ENCODE measurements at regions not wholly inside any gene's neighbourhood (a gene's known extent, or its start where the extent isn't known, plus 50 kb on each side); places are given as distances from the start of the nearest gene placed in this dataset.

DNA sequence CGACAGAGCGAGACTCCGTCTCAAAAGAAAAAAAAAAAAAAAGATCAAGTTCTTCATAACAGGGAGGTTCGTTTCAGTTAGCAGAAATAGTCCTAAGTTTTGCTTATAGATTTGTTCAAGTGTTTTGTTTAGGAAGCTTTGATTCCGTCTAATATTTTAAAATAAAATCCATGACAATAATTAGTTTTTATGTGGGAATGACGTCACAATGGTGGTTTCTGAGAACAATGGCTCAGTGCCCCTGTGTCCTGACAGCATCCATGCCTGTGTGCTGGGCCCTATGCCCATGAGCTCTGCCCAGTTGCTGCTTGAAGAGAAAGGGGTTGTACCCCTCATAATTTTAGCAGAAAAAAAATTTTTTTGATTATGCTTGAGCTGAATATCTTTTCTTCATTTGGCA lies 134.0 kb downstream of the SST start:
- H3K4me2 ChIP-seq (ENCODE audit: insufficient read depth, low read length), result no peak overlapping the region
- no peaks in the 10 kb centered on the region for H3K36me3 ChIP-seq (ENCODE audit: control insufficient read depth, insufficient read depth, low read length)
- no peaks in the 10 kb centered on the region for H3K9me3 ChIP-seq (replicated peaks; ENCODE audit: control insufficient read depth, insufficient read depth, low read depth, low read length)
- H3K27me3 ChIP-seq (ENCODE audit: control insufficient read depth in 2 of 2, insufficient read depth in 2 of 2, low read length in 2 of 2), result peaks cover 8 to 21% of the 10 kb centered on the region in 2 experiments; a peak in 3 of 5 replicates
- H3K9me1 ChIP-seq (ENCODE audit: control insufficient read depth, insufficient read depth, low read length), result no peaks in the 10 kb centered on the region
- no peak overlapping the region for H3K9ac ChIP-seq (ENCODE audit: insufficient read depth in 1 of 2, low read depth in 2 of 2, low read length in 2 of 2)
- ChIA-PET POLR2A (no interaction called here), CTCF (ENCODE audit: low intra/inter-chr PET ratio) (no interaction called here)
- TF ChIP-seq ATF1 (CRISPR knock-in tag; IDR thresholded peaks at IDR 0.05) (no peak), ATF1 (tag; IDR thresholded peaks at IDR 0.05) (peak; percentile 36), CREM (IDR thresholded peaks at IDR 0.05; ENCODE audit: low read depth) (0 out of 2 replicates have a peak, but pooled peaks have one; percentile 11), ATF7 (IDR thresholded peaks at IDR 0.05) (peak; percentile 19; the same call in 1 of the 2 replicates)
- TF ChIP-seq, protein P1, sequence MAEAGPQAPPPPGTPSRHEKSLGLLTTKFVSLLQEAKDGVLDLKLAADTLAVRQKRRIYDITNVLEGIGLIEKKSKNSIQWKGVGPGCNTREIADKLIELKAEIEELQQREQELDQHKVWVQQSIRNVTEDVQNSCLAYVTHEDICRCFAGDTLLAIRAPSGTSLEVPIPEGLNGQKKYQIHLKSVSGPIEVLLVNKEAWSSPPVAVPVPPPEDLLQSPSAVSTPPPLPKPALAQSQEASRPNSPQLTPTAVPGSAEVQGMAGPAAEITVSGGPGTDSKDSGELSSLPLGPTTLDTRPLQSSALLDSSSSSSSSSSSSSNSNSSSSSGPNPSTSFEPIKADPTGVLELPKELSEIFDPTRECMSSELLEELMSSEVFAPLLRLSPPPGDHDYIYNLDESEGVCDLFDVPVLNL (CRISPR knock-in tag; IDR thresholded peaks at IDR 0.05; ENCODE audit: low read depth), result no peak
- TF ChIP-seq, protein P2, sequence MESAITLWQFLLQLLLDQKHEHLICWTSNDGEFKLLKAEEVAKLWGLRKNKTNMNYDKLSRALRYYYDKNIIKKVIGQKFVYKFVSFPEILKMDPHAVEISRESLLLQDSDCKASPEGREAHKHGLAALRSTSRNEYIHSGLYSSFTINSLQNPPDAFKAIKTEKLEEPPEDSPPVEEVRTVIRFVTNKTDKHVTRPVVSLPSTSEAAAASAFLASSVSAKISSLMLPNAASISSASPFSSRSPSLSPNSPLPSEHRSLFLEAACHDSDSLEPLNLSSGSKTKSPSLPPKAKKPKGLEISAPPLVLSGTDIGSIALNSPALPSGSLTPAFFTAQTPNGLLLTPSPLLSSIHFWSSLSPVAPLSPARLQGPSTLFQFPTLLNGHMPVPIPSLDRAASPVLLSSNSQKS (CRISPR knock-in tag; IDR thresholded peaks at IDR 0.05), result no peak
- WGBS (ENCODE audit: insufficient coverage, low coverage, missing lambda C conversion rate), result 6% methylated on average over 4 of the region's 6 CpGs
- H4K20me1 ChIP-seq (replicated peaks; ENCODE audit: control insufficient read depth, insufficient read depth, low read length), result no peaks in the 10 kb centered on the region
- no peak overlapping the region for H3K27ac ChIP-seq (ENCODE audit: extremely low read depth, low read depth, low read length)
- no peak overlapping the region for H2AFZ ChIP-seq (ENCODE audit: low read depth, low read length)
- no peak for ATAC-seq
- BruUV-seq (replicated peaks), result no TSS peak
- in situ Hi-C loops (cut with MboI) (no loop called here), intact Hi-C loops (cut with micrococcal nuclease) (no loop called here)
- no peak overlapping the region for H3K4me3 ChIP-seq
- H3K79me2 ChIP-seq (ENCODE audit: control insufficient read depth, insufficient read depth, low read length), result no peaks in the 10 kb centered on the region
- no peaks in the 10 kb centered on the region for H3K4me1 ChIP-seq (replicated peaks in 1 of 2; ENCODE audit: control insufficient read depth in 2 of 2, insufficient read depth in 2 of 2, low read length in 2 of 2)
- no peak for FAIRE-seq
- DNase-seq (ENCODE audit: extremely low read depth in 1 of 4, low spot score in 3 of 4), result no peak

All from K562 (cell line).